ENCODE measurements at regions not wholly inside any gene's neighbourhood (a gene's known extent, or its start where the extent isn't known, plus 50 kb on each side); places are given as distances from the start of the nearest gene placed in this dataset.

DNA sequence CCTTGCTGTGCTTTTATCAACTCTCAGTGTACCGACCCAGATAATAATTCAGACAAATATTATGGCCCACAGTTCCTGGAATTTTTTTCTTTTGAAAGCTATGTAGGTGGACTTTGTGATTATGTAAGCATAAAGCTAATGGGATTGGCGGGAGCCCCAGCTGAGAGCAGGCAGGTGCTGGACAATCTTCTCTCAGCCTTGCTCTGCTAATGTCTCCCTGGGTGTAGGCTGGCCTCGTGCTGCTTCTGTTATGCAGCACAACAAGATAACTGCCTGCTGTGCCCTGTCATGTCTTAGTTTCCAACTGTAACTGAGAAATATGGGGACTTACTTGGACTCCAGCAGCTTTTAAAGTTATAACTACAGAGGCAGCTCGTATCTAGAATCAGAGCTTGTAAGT is 415.0 kb downstream of the PDCD6IP start:
- H3K36me3 ChIP-seq (ENCODE audit: control insufficient read depth, insufficient read depth, low read length), result no peaks in the 10 kb centered on the region
- no peak for TF ChIP-seq CTCF (IDR thresholded peaks at IDR 0.05; ENCODE audit: insufficient read depth, low read length, poor library complexity, severe bottlenecking)
- H3K4me3 ChIP-seq (replicated peaks; ENCODE audit: low read depth, low read length), result no peak overlapping the region
- no peaks in the 10 kb centered on the region for H3K27me3 ChIP-seq (replicated peaks; ENCODE audit: control insufficient read depth, insufficient read depth, low read length)
- DNase-seq (ENCODE audit: extremely low read depth, insufficient read length), result no peak

GRCh38 chr3:34216711-34217335 is 418.4 kb downstream of the PDCD6IP start:
- Histone ChIP-seq H3K27me3 (replicated peaks; ENCODE audit: control insufficient read depth, insufficient read depth, low read length) (no peaks in the 10 kb centered on the region), H3K4me3 (replicated peaks; ENCODE audit: low read depth, low read length) (no peak overlapping the region), H3K36me3 (ENCODE audit: control insufficient read depth, insufficient read depth, low read length) (no peaks in the 10 kb centered on the region)
- no peak for DNase-seq (ENCODE audit: extremely low read depth, insufficient read length)
- TF ChIP-seq CTCF (IDR thresholded peaks at IDR 0.05; ENCODE audit: insufficient read depth, low read length, poor library complexity, severe bottlenecking), result no peak

GRCh38 chr3:34218706-34219385 is 420.4 kb downstream of the PDCD6IP start:
- H3K4me3 ChIP-seq (replicated peaks; ENCODE audit: low read depth, low read length), result no peak overlapping the region
- no peak for TF ChIP-seq CTCF (IDR thresholded peaks at IDR 0.05; ENCODE audit: insufficient read depth, low read length, poor library complexity, severe bottlenecking)
- DNase-seq (ENCODE audit: extremely low read depth, insufficient read length), result no peak
- H3K27me3 ChIP-seq (replicated peaks; ENCODE audit: control insufficient read depth, insufficient read depth, low read length), result no peaks in the 10 kb centered on the region
- H3K36me3 ChIP-seq (ENCODE audit: control insufficient read depth, insufficient read depth, low read length), result no peaks in the 10 kb centered on the region

GRCh38 chr3:34219556-34219955 is 421.1 kb downstream of the PDCD6IP start:
- Histone ChIP-seq H3K4me3 (replicated peaks; ENCODE audit: low read depth, low read length) (no peak overlapping the region), H3K27me3 (replicated peaks; ENCODE audit: control insufficient read depth, insufficient read depth, low read length) (no peaks in the 10 kb centered on the region), H3K36me3 (ENCODE audit: control insufficient read depth, insufficient read depth, low read length) (no peaks in the 10 kb centered on the region)
- DNase-seq (ENCODE audit: extremely low read depth, insufficient read length), result no peak
- no peak for TF ChIP-seq CTCF (IDR thresholded peaks at IDR 0.05; ENCODE audit: insufficient read depth, low read length, poor library complexity, severe bottlenecking)

DNA sequence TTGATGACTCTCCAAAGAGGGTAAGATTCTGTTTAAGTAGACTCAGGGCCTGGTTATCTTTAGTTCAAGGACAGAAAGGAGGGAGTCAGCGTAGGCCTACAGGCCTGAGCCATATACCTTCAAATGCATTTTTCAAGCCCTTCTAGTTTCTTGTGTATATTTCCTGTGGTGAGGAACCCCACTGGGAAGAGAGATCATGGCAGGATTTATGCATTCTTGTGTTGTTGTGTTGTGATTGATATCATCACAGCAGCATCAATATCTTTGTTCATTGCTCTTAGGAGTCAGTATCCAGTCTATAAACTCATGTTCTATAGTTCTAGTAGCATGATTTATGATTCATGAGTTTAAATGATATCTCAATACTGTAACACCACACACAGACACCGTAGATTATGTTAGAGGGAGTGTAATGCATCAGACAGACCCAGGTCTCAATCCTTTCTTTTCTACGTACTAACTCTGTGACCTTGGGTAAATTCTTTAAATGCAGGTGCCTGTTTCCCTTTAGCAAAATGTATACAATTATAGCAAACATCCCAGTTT is 427.5 kb downstream of the PDCD6IP start:
- DNase-seq (ENCODE audit: extremely low read depth, insufficient read length), result no peak
- Histone ChIP-seq H3K4me3 (replicated peaks; ENCODE audit: low read depth, low read length) (no peak overlapping the region), H3K36me3 (ENCODE audit: control insufficient read depth, insufficient read depth, low read length) (no peaks in the 10 kb centered on the region), H3K27me3 (replicated peaks; ENCODE audit: control insufficient read depth, insufficient read depth, low read length) (no peaks in the 10 kb centered on the region)
- TF ChIP-seq CTCF (IDR thresholded peaks at IDR 0.05; ENCODE audit: insufficient read depth, low read length, poor library complexity, severe bottlenecking), result no peak

All from GM06990 (cell line).